ENCODE measurements at regions not wholly inside any gene's neighbourhood (a gene's known extent, or its start where the extent isn't known, plus 50 kb on each side); places are given as distances from the start of the nearest gene placed in this dataset.
"Not testable (repeated sequence)": the region's sequence is repeated elsewhere in the genome, so short reads cannot be mapped to it uniquely, and the experiment has no call there.

DNA sequence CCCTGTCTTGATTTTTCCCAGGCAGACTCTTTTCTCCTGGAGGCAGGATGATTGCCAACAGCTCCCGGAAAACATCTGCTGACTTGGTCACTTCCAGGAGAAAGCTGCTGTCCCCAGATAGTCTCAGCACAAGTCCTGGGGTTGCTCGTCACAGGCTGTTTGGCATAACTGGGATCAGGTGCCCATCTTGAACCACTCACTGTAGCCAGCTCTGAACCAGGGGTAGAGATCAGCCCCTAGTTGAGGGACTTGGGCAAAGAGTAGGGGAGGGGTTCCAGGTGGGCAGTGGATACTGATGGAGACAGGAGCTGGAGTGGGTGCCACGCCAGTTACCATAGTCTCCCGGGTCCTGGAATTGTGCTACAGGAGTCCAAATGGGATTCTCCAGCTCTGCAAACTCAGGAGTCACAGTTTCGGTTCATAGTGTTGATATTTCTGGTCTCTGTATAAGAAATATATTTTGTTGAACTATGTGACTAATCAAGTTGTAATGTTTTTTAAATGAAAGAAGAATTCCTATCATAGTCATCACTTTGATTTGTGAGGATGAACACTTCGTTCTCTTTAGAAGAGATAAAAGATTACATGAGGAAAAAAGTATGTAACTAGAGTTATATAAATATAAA is 1154.5 kb downstream of the AACS start:
- no peak for DNase-seq

DNA sequence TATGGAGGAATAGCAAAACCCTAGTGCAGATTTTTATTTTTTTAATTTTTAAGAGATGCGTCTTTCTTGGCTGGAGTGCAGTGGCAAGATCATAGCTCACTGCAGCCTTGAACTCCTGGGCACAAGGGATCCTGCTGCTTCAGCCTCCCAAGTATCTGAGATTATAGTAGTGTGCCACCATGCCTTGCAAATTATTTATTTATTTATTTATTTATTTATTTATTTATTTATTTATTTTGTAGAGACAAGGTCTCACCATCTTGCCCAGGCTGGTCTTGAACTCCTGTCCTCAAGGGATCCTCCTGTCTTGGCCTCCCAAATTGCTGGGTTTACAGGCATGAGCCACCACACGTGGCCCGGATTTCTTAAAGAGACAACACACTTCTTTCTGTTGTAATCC is 1158.8 kb downstream of the AACS start:
- no peak for DNase-seq

DNA sequence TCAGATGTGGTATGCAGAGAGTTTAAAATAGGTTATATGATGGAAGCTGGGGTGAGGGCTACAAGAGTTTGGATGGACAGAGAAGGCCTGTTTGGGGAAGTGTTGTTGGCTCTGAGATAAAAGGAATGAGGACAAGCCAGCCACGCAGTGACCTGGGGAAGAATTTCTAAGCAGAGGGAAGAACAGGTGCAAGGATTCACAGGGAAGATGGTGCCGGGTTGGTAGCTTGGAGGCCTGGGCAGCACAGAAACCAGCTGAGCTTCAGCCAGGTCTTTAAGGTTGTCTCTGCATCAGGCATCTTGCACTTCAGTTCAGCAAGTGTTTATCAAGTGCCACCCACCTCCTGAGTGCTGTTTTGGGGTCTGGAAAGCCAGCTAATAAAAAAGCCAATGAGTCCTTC is 1163.7 kb downstream of the AACS start:
- no peak for DNase-seq

DNA sequence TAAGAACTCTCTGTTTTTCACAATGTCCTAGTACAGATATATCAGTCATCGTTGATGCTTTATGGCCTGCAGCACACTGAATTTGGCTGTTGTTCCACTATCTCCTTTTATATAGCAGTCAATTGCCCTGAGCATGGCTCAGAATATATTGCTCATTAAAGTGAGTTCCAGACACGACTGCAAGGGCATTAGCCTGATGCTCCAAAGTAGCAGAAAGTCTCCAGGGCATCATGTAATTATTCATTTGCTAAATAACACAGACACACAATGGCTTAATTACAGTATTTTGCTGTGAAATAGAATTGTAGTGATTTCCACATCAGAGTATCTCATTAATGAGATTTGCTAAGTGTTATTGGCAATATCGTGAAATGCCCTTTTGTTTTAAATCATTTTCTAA is 1167.5 kb downstream of the AACS start:
- DNase-seq = no peak

DNA sequence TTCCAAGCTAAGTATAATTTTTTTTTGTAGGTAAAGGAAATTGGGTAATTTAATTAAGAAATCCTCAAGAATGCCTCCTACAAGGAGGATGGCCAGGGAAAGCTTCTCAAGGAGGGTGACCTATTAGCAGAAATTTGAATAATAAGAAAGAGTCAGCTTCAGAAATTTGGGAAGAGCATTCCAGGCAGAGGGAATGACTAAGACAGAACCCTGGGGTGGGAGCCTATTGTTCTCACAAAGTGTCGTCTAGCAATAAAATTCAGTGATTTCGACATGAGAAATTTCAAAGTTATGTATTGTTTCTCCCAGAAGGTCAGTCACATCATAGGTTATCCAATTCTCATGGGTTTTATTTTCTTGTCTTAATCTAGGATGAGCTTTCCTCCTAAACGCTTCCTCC is 1168.4 kb downstream of the AACS start:
- DNase-seq = no peak

DNA sequence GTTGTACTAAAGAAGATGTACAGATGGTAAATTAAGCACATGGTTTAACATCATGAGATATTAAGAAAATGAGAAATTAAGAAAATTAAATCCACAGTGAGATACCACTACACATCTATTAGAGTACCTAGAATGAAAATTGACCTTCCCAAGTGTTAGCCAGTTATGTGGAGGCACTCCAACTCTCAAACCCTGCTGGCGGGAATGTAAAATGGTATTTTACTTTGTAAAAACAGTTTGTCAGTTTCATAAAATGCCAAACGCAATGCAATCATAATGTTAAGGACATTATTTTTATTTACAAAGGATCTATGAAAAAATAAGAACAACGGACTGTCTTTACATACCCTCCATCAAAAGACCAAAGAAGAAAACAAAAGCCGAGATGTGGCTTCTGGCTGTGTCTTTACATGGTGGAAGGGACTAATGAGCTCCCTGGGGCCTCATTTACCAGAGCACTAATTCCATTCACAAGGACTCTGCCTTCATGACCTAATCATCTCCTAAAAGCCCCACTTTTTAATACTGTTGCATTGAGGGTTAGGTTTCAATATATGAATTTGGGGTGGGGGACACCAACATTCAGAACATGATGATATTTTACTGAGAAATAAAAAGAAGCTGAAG is 1178.7 kb downstream of the AACS start:
- no peak for DNase-seq

DNA sequence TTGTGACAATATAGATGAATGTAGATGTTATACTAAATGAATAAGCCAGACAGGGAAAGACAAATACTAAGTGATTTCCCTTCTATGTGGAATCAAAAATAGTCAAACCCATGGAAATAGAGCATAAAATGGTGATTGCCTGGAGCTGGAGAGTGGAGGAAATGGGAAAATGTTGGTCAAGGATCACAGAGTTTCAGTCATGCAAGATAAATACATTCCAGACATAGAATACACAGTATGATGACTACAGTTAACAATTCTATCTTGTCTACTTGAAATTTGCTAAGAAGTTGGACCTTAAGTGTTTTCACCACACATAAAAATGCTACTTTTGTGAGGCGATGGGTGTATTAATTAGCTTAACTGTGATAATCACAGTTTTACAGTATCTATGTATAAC is 1182.7 kb downstream of the AACS start:
- no peak for DNase-seq

DNA sequence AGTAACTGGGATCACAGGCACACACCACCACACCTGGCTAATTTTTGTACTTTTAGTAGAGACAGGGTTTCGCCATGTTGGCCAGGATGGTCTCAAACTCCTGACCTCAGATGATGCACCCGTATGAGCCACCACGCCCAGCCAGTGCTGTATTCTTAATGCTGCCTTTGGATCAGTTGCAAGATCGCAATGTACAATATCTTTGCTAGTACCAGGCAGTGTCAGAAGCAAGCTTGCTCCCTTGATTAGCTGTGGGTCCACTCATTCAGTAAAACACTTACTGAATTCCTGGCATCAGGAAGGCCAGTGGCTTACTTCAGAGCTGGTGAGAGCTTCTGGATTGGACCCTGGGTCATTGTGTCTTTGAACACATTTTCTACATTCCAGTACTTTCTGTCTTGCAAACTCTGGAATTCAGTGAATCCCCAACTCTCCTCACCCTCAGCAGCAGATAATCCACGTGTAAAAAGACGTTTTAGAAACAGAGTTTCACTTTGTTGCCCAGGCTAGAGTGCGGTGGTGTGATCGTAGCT is 1183.7 kb downstream of the AACS start:
- no peak for DNase-seq

DNA sequence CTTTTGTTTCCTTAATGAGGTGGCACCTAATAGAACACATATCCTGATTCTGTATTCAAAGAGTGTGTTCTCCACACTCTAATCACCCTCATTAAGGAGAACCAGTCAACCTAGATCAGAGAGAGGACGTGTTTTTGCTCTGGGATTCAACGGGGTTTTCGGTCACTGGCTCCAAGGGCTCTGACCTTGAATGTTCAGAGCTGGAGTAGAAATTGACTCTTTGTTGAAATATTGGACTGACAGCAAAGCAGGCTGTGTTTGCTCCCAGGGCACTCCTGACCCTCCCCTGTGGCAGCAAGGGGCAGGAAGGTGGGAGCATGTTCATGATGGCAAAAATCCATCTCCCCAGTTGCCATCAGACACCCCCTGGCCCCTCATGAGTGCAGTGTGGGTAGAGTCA is 1193.0 kb downstream of the AACS start:
- no peak for DNase-seq

DNA sequence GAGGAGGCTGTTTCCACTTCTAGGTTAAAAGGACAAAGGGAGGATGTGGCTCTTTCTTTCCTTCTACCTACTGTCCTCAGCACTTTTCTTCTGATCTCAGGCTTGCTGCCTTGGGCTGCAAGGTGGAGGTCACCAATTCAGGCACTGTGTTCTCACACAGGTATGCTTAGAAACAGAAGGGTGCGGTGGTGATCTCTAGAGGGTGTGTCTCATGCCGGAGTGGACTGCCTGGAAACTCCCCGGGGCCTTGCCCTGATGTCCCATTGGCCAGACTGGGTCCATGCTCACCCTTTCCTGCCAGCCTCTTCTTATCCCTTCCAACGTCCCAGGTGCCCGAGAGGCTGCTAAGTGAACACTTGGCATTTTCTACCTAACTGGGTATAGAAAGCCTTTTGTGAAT is 1197.6 kb downstream of the AACS start:
- DNase-seq = no peak

DNA sequence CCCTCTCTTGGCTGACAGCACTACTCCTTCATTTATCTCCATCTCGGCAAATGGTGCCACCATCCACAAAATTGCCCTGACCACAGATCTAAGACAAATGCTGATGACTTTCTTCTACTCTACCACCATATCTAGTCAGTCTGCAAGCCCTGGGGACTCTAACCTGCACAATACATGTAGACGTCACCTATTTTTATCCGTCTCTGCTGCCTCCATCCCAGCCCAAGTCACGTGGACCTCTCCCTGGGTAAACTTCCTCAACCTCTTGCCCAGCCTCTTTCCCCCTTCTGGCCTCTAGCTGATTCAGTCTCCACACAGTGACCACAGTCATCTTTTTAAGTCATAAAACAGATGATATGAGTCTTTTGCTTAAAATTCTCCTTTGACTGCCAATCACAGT is 1203.0 kb downstream of the AACS start:
- DNase-seq = no peak

DNA sequence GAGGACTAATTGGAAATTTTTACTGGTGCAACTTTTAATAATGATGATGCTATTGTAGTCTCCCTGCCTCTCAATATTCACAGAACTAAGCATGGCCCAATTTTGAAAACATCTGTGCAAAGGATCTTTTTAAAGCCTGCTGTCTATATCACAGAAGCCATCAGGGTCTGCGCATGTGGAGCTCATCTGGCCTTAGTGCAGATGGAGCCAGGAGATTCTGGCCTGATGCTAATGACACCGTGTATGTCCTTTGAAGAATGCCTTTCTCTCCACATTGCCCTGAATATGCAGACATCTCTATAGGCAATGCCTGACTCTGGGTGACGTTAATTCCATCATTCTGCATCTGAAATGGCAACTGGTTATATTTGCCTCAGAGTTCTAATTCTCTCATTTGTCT is 1205.9 kb downstream of the AACS start:
- DNase-seq = no peak

DNA sequence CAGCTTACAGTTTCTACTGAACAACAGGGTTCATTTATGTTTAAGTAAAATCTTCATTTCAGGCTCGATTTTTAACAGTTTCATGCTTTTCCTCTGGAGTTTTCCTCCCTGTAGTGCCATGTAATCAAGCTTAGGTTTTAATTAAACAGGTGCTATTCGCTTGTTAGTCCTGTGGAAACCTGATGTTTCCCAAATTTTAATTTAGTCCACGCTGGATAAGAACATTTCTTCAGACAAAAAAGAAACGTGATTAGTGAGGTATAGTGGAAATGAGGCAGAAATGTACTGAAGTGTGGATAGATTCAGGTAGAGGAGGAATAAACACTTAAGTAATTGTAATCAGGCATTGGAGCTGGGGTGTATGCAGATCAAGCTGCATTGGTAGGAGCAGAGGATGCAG is 1217.5 kb downstream of the AACS start:
- no peak for DNase-seq

DNA sequence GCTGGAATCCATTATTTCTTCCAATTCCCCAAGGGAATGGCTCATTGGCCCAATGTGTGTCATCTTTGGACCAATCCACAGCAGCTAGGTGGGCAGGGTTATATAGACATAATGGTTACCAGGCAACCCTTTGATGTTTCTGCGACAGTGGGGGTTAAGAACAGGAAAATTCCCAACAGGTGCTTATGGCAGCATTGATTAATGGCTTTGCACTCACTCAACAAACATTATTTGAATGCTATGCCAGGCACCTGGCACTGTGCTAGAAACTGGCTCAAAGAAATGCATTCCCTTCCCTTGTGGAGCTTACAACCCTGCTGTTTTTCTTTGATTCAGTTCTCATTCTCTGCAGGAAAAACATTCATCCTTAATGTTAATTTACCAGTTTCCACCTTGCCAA is 1221.0 kb downstream of the AACS start:
- DNase-seq = no peak

DNA sequence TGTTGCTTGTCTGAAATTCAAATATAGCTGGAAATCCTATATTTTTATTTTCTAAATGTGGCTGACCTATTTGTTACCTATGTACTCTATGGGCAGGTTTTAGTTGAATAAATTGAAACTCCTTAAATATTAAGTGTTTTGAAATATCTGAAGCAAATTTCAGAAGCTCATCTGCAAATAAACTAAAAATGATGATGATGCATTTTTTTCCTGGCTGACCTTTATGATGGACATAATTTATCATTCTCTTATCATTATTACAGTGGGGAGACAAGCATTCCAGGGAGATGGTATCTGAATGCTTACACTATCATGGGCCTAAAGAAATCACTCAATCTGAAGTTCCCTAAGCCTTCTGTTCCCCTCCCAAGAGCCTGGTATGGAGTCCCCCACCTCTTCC is 1225.2 kb downstream of the AACS start:
- DNase-seq = no peak

DNA sequence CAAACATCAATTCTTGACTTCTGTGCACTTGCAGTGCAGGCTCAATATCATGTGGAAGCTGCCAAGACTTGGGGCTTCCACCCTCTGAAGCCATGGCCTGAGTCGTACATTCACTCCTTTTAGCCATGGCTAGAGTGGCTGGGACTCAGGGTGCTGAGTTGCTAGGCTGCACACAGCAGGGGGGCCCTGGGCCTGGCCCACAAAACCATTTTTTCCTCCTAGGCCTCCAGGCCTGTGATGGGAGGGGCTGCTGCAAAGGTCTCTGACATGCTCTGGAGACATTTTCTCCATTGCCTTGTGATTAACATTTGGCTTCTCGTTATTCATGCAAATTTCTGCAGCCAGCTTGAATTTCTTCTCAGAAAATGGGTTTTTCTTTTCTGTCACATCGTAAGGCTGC is 1226.8 kb downstream of the AACS start:
- not testable (repeated sequence) for DNase-seq

DNA sequence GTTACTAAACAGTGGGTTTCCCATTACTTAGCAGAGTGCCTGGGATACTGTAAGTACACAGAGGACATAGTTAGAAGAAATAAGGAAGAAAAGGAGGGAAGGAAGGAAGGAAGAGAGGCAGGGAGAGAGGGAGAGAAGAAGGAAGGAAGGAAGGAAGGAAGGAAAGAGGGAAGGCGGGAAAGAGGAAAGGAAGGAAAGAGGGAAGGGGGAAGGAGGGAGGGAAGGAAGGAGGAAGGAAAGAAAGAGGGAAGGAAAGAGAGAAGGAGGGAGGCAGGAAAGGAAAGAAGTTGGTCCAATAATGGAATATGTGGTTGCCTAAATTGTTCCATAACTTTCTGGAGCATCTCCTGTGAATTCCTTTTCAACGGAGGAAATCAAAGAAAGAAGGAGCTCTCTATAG is 1230.4 kb downstream of the AACS start:
- no peak for DNase-seq

DNA sequence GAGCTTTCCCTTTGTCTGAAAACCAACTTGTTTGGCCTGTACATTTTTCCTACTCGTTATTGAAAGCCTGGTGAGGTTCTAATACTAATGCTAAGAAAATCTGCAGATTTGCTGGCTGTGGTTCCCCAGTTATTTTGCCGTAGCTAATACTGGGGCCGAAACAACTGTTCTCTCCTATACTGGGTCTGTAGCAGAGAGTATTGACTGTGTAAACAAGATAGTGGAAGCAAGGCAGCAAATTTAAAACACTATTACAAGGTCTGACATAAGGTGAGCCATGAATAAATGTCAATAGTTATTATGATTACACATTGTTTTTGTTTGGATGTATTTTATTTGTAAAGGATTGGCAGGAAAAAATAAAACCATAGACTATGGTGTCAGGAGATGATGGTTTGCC is 1244.0 kb downstream of the AACS start:
- DNase-seq = no peak

DNA sequence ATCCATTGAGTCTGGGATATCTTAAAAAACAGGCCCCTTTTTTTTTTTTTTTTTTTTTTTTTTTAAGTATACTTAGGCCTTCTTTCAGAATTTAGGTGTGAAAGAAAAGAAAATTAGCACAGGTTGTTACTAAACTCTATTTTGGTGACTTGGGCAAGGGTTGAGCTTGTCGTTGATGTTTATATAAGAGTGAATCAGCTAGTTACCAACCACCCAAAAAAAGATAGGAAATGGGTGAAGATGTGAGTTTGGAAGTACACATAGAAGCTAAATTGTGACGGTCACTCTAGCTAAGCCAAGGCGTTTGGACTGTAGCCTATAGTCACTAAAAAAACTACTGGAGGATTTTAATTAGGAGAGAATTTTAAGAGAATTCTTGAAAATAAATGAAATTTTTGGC is 1247.2 kb downstream of the AACS start:
- no peak for DNase-seq

DNA sequence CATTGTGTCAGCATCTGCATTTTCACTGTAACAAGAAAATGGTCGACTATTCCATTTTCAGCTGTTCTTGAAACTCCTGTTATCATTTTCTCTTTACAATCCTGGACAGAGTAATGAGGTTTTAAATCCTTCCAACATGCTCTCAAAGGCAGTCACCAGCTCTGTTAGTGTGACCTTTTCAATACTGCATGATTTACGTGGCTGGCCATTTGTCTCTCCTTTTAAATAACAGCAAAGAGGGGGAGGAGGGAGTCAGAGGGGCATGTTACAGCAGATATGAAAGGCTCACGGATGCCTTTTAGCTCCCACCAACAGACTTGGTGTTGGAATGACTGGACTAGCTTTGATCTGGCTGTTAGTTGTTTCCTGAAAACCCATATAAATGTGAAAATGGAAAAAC is 1251.2 kb downstream of the AACS start:
- DNase-seq = no peak

DNA sequence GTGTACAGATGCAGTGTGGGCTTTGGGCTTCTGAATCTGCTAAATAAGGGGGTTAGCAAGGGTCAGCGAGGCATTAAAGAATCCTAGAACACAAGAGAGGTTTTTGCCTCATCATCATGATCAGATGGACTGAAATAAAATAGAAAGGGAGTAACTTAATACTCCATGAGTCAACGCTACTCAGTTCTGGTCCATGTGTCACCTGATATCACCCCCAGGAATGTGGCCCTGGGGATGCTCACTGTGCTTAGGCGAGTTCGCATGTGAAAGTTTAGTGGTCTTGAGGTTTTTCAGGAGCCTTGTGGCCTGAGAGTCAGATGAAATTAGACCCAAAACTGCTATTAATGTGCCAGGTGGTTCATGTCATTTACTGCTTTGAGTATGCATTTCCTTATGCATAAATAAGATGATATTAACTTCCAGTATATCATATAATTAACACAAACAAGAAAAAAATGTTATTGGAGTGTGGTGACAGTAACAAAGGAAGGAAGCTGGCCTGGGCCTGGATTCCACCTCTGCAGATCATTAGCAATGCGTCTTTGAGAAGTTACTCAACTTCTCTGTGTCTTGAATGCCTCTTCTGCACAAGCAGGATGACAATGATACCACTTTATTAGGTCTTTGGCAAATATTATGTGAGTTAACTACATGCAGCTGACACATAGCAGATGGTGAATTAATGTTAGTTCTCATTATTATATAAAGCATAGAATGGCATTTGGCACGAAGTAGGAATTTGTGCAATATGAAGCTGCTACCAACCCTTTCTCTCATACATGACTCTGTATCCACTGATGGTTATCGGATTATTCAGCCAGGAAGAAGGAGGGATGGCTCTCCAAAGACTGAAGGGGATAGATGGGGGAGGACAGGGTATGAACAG is 1272.6 kb downstream of the AACS start:
- no peak for DNase-seq

DNA sequence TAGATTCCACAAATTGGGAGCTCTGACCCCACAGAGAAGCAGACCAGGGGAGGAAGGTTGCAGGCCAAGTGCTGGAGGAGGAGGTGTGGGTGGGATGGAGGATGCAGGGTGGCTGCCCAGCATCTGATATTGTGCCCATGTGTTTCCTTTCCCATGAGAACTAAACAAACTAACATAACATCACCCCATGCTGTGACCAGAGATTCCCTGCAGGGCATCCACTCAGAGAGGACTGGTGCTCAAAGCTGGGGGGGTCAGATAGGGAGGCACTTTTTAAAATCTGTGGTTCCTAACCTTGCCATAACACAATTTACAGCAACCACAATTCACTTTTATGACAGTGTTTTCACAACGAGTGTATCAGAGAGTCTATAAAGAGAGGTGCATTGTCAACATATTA is 1277.6 kb downstream of the AACS start:
- DNase-seq = no peak

DNA sequence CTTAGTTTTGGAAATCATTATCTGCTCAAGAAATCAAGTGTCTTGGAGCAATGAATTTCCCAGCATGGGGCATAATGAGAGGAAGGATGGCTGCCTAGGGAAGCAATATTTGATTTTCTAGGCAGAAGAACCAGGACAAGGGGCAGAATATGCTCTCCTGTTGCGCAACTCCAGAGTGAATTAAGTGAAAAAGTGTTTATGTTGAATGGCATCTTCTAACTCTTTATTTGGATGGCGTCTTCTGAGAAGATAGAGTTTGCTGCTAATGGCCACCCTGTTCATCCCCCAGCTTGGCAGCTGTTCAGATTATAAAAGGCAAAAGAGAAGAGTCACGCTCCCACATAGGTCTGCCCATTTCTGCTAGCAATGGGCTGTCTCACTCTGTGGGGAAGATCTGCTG is 1278.1 kb downstream of the AACS start:
- DNase-seq = no peak

DNA sequence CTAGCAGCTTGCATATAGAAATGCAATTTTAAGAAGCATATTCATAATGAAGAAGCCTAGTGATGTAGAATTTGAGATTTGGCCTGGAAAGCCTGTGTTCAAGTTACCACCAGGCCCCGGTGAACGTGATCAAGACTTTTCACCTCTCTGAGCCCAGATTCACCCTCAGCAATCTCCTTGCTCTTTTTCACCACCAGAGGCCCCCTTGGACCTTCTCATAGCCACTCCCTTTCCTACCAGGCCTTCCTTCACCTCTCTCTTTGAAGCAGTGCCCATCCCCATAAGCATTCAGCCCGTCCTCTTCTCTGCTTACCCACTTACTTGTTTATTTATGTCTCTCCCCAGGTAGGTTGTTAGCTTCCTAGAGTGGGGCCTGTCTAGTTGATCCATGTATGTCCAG is 1280.9 kb downstream of the AACS start:
- DNase-seq = no peak
